IMR-90 (cell line): ENCODE measurements at regions not wholly inside any gene's neighbourhood (a gene's known extent, or its start where the extent isn't known, plus 50 kb on each side); places are given as distances from the start of the nearest gene placed in this dataset.

Experiments used
- ATAC-seq: fragments of 200-7000 bp; cut with Tn5 transposase; 2 replicates; pipeline ENCODE4 v1.9.1; 2020; ENCODE audit warnings: low read depth, mild to moderate bottlenecking, moderate library complexity
- BruUV-seq: library from RNA; stranded (reverse); fragments of 400-500 nt; replicated peaks from 2 replicates; lab custom pipeline; 2021; lab: Mats Ljungman, UMichigan
- CTCF ChIA-PET: fragments of 300-600 bp; formaldehyde crosslinking; extraction: SDS; loops from one replicate; lab custom pipeline; 2021; ENCODE audit warnings: antibody characterized with exemption; lab: Yijun Ruan, JAX
- POLR2A ChIA-PET: fragments of 300-600 bp; sonication (Branson Sonifier 250); formaldehyde crosslinking; loops from one replicate; lab custom pipeline; 2022; ENCODE audit warnings: antibody characterized with exemption; ENCODE audit not compliant: unreplicated experiment; lab: Charles Lee
- DNase-seq: peaks from one replicate; pipeline ENCODE4 v3.0.0; 2013
- H2AFZ ChIP-seq: replicated peaks from 2 replicates; pipeline ENCODE3; 2013; ENCODE audit warnings: low read length, mild to moderate bottlenecking; ENCODE audit not compliant: poor library complexity
- H2AK5ac ChIP-seq: 2 replicates; pipeline ENCODE4 v1.6.1; 2013; ENCODE audit warnings: low read depth, low read length, inconsistent platforms
- H2AK9ac ChIP-seq: replicated peaks from 2 replicates; pipeline ENCODE3; 2013; ENCODE audit warnings: mild to moderate bottlenecking, low read depth, low read length, moderate library complexity; ENCODE audit not compliant: poor library complexity
- H2BK120ac ChIP-seq: 2 replicates; pipeline ENCODE4 v1.6.1; 2013; ENCODE audit warnings: low read depth, low read length, inconsistent platforms
- H2BK15ac ChIP-seq: 3 replicates; pipeline ENCODE4 v1.6.1; 2013; ENCODE audit warnings: low read depth, low read length, inconsistent platforms
- H2BK20ac ChIP-seq: 2 replicates; pipeline ENCODE4 v1.6.1; 2013; ENCODE audit warnings: low read depth, mild to moderate bottlenecking, inconsistent platforms, low read length, moderate library complexity
- H2BK5ac ChIP-seq: 2 replicates; pipeline ENCODE4 v1.6.1; 2013; ENCODE audit warnings: mild to moderate bottlenecking, low read depth, low read length, inconsistent platforms; ENCODE audit not compliant: poor library complexity, severe bottlenecking
- H3K14ac ChIP-seq: replicated peaks from 2 replicates; pipeline ENCODE4 v1.6.1; 2013; ENCODE audit warnings: low read depth, low read length, inconsistent platforms
- H3K18ac ChIP-seq: 2 replicates; pipeline ENCODE4 v1.6.1; 2013; ENCODE audit warnings: low read depth, low read length, control low read depth
- H3K23ac ChIP-seq: 2 replicates; pipeline ENCODE4 v1.6.1; 2013; ENCODE audit warnings: low read depth, low read length, inconsistent platforms
- H3K27ac ChIP-seq: 2 replicates; pipeline ENCODE4 v1.5.1; 2013; ENCODE audit warnings: mild to moderate bottlenecking, control low read depth, low read length; ENCODE audit not compliant: insufficient read depth
- H3K27me3 ChIP-seq: 2 replicates; pipeline ENCODE4 v1.6.1; 2013; ENCODE audit warnings: low read length; ENCODE audit not compliant: control insufficient read depth, insufficient read depth
- H3K36me3 ChIP-seq: 2 replicates; pipeline ENCODE4 v1.6.1; 2013; ENCODE audit warnings: low read length, mixed read lengths; ENCODE audit not compliant: control insufficient read depth, insufficient read depth
- H3K4ac ChIP-seq: 2 replicates; pipeline ENCODE4 v1.6.1; 2013; ENCODE audit warnings: low read depth, low read length, inconsistent platforms
- H3K4me1 ChIP-seq: 2 replicates; pipeline ENCODE4 v1.6.1; 2013; ENCODE audit warnings: low read length, mixed read lengths; ENCODE audit not compliant: control insufficient read depth, insufficient read depth
- H3K4me2 ChIP-seq: 2 replicates; pipeline ENCODE4 v1.6.1; 2013; ENCODE audit warnings: low read depth, mild to moderate bottlenecking, control low read depth, low read length, moderate library complexity
- H3K4me3 ChIP-seq: 2 replicates; pipeline ENCODE4 v1.5.1; 2013; ENCODE audit warnings: low read depth, mild to moderate bottlenecking, control low read depth, low read length, moderate library complexity; ENCODE audit not compliant: insufficient read depth
- H3K56ac ChIP-seq: 2 replicates; pipeline ENCODE4 v1.6.1; 2013; ENCODE audit warnings: low read length, inconsistent platforms; ENCODE audit not compliant: insufficient read depth; ENCODE audit errors: extremely low read depth
- H3K79me1 ChIP-seq, 2 experiments: 2 replicates each; pipeline ENCODE4 v1.6.1; 2013; ENCODE audit warnings: low read length in 2 of 2, inconsistent platforms in 1 of 2, low read depth in 1 of 2
- H3K9ac ChIP-seq: 2 replicates; pipeline ENCODE4 v1.6.1; 2013; ENCODE audit warnings: low read depth, low read length, control low read depth
- H3K9me1 ChIP-seq: 2 replicates; pipeline ENCODE4 v1.6.1; 2013; ENCODE audit warnings: low read length, inconsistent platforms; ENCODE audit not compliant: insufficient read depth
- H3K9me3 ChIP-seq: 2 replicates; pipeline ENCODE4 v1.6.1; 2013; ENCODE audit warnings: low read length; ENCODE audit not compliant: control insufficient read depth, insufficient read depth
- H4K20me1 ChIP-seq: 2 replicates; pipeline ENCODE4 v1.6.1; 2013; ENCODE audit warnings: low read length, inconsistent platforms; ENCODE audit not compliant: insufficient read depth
- H4K5ac ChIP-seq: 2 replicates; pipeline ENCODE4 v1.6.1; 2013; ENCODE audit warnings: mild to moderate bottlenecking, low read depth, low read length, control low read depth
- H4K8ac ChIP-seq, 2 experiments: 2 replicates each; pipeline ENCODE4 v1.6.1; 2013; ENCODE audit warnings: low read depth in 2 of 2, low read length in 2 of 2, control low read depth in 1 of 2, inconsistent platforms in 1 of 2
- H4K91ac ChIP-seq: 2 replicates; pipeline ENCODE4 v1.6.1; 2013; ENCODE audit warnings: low read depth, low read length, inconsistent platforms; ENCODE audit not compliant: insufficient read depth
- BHLHE40 ChIP-seq: fragments of 150-350 bp; IDR thresholded peaks from 2 replicates; pipeline ENCODE4 v1.6.1; 2016; ENCODE audit warnings: mild to moderate bottlenecking, low read depth, low read length
- CEBPB ChIP-seq: IDR thresholded peaks from 2 replicates; pipeline ENCODE4 v1.6.1; 2012; ENCODE audit warnings: low read depth, low read length, improper control_type of control experiment
- CHD1 ChIP-seq: IDR thresholded peaks from 2 replicates; pipeline ENCODE4 v1.6.1; 2012; ENCODE audit warnings: low read depth, low read length, improper control_type of control experiment
- CTCF ChIP-seq: conservative IDR thresholded peaks from 2 replicates; pipeline ENCODE4 v1.5.1; 2012; ENCODE audit warnings: mild to moderate bottlenecking, low read depth, low read length, improper control_type of control experiment
- ELK1 ChIP-seq: fragments of 150-350 bp; IDR thresholded peaks from 2 replicates; pipeline ENCODE4 v1.6.1; 2016; ENCODE audit warnings: low read depth, mild to moderate bottlenecking, low read length, moderate library complexity, borderline replicate concordance
- FOS ChIP-seq: fragments of 150-350 bp; IDR thresholded peaks from 2 replicates; pipeline ENCODE4 v1.6.1; 2016; ENCODE audit warnings: low read depth, low read length
- MAFK ChIP-seq: IDR thresholded peaks from 2 replicates; pipeline ENCODE4 v1.6.1; 2012; ENCODE audit warnings: low read depth, low read length, improper control_type of control experiment
- MAZ ChIP-seq: IDR thresholded peaks from 2 replicates; pipeline ENCODE4 v1.6.1; 2012; ENCODE audit warnings: low read depth, mild to moderate bottlenecking, low read length, improper control_type of control experiment, moderate library complexity, borderline replicate concordance
- MXI1 ChIP-seq: IDR thresholded peaks from 2 replicates; pipeline ENCODE4 v1.6.1; 2012; ENCODE audit warnings: low read depth, mild to moderate bottlenecking, low read length, moderate library complexity, borderline replicate concordance
- NFE2L2 ChIP-seq: fragments of 150-350 bp; IDR thresholded peaks from 2 replicates; pipeline ENCODE4 v1.6.1; 2016; ENCODE audit warnings: low read depth, mild to moderate bottlenecking, low read length
- POLR2A ChIP-seq: IDR thresholded peaks from 2 replicates; pipeline ENCODE4 v1.6.1; 2012; ENCODE audit warnings: mild to moderate bottlenecking, low read depth, low read length
- RAD21 ChIP-seq: IDR thresholded peaks from 2 replicates; pipeline ENCODE4 v1.6.1; 2012; ENCODE audit warnings: low read length, improper control_type of control experiment
- RCOR1 ChIP-seq: IDR thresholded peaks from 2 replicates; pipeline ENCODE4 v1.6.1; 2012; ENCODE audit warnings: mild to moderate bottlenecking, low read length, improper control_type of control experiment; ENCODE audit not compliant: insufficient replicate concordance
- RFX5 ChIP-seq: IDR thresholded peaks from 2 replicates; pipeline ENCODE4 v1.8.0; 2012; ENCODE audit warnings: low read depth, mild to moderate bottlenecking, low read length, moderate library complexity
- SMC3 ChIP-seq: fragments of 150-350 bp; IDR thresholded peaks from 2 replicates; pipeline ENCODE4 v1.6.1; 2016; ENCODE audit warnings: low read depth, mild to moderate bottlenecking, antibody characterized with exemption, low read length, moderate library complexity
- USF2 ChIP-seq: fragments of 150-350 bp; IDR thresholded peaks from 2 replicates; pipeline ENCODE4 v1.6.1; 2017; ENCODE audit warnings: mild to moderate bottlenecking, antibody characterized with exemption, low read length, low read depth
- WGBS, 2 experiments: methylation state at CpG; one replicate each; pipeline versions ENCODE4 v1.1.5 to v1.1.7; 2013; ENCODE audit warnings: missing lambda C conversion rate in 2 of 2; ENCODE audit not compliant: insufficient read length in 1 of 2; ENCODE audit errors: extremely low coverage in 2 of 2; 5-methylcytosine and 5-hydroxymethylcytosine counted together
- dilution Hi-C: fragments of 300-500 bp; cut with HindIII; formaldehyde crosslinking; loops from one replicate; pipeline ENCODE4 v1.14.3; 2018; ENCODE audit warnings: low sequenced_read_pairs; ENCODE audit not compliant: unreplicated experiment
- in situ Hi-C: fragments of 300-500 bp; cut with MboI; formaldehyde crosslinking; loops from 3 replicates; pipeline ENCODE4 v1.14.3; 2019; ENCODE audit warnings: low sequenced_read_pairs, inconsistent platforms, mixed read lengths
- intact Hi-C: fragments of 100-400 bp; cut with micrococcal nuclease; formaldehyde crosslinking; loops from 2 replicates; pipeline ENCODE4 v1.10.0; 2022

GRCh38 chr5:165266939-165267338 is 1761.5 kb downstream of the MAT2B start:
- intact Hi-C loops, result no loop called here

More at GRCh38 chr5:165266939-165267338, 1761.5 kb downstream of the MAT2B start:
- Histone ChIP-seq H2AK5ac (no peak overlapping the region), H3K36me3 (no peaks in the 10 kb centered on the region), H3K9me3 (no peaks in the 10 kb centered on the region; the same call in 1 of the 2 replicates), H3K56ac (no peak overlapping the region), H3K27ac (no peak overlapping the region), H3K4ac (no peak overlapping the region), H3K23ac (no peak overlapping the region), H3K4me3 (no peak overlapping the region), H3K4me1 (no peaks in the 10 kb centered on the region), H3K18ac (no peak overlapping the region), H2BK5ac (no peak overlapping the region), H2AK9ac (no peak overlapping the region), H4K8ac (no peak overlapping the region), H4K5ac (no peak overlapping the region), H3K9me1 (no peaks in the 10 kb centered on the region), H2BK120ac (no peak overlapping the region), H3K27me3 (no peaks in the 10 kb centered on the region), H2AFZ (no peak overlapping the region), H3K4me2 (no peak overlapping the region), H3K14ac (no peak overlapping the region), H3K9ac (no peak overlapping the region), H2BK15ac (no peak overlapping the region), H3K79me1 (no peaks in the 10 kb centered on the region), H4K20me1 (no peaks in the 10 kb centered on the region), H4K91ac (no peak overlapping the region), H2BK20ac (no peak overlapping the region)
- TF ChIP-seq BHLHE40, result no peak
- TF ChIP-seq USF2, result no peak
- no peak for TF ChIP-seq CEBPB
- no peak for TF ChIP-seq ELK1
- no peak for TF ChIP-seq RAD21
- TF ChIP-seq MAFK, result no peak
- no peak for TF ChIP-seq RFX5
- TF ChIP-seq POLR2A, result no peak
- no peak for TF ChIP-seq MXI1
- TF ChIP-seq MAZ, result no peak
- TF ChIP-seq CHD1, result no peak
- TF ChIP-seq FOS, result no peak
- no peak for TF ChIP-seq CTCF
- no peak for TF ChIP-seq NFE2L2
- no peak for TF ChIP-seq RCOR1
- TF ChIP-seq SMC3, result no peak
- POLR2A ChIA-PET, result no interaction called here
- DNase-seq (no peak), ATAC-seq (no peak)
- no TSS peak for BruUV-seq
- in situ Hi-C loops (no loop called here), dilution Hi-C loops (no loop called here)
- CTCF ChIA-PET, result no interaction called here
- WGBS, 2 experiments, result no CpG with 5 or more reads among the region's 4 CpGs
